ENCODE measurements at regions not wholly inside any gene's neighbourhood (a gene's known extent, or its start where the extent isn't known, plus 50 kb on each side); places are given as distances from the start of the nearest gene placed in this dataset.

DNA sequence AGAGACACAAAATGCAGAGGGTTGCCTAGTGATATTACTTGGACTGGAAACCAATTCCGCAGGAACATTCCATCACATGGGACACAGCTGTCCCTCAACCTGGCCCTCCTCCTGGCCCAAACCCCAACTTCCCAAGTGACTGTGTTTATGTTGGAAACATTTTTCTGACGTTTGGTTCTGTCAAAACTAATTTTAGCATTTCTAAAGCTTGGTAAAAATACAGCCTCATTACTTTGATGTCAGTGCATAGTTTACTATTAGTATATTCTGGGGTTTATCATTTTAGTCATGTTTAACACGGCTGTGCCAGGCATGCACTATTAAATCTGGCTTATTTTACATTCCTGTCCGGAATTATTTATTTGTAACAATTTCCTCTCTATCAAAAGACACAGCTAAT lies 69.9 kb downstream of the GLI2 start:
- TF ChIP-seq, protein P1, sequence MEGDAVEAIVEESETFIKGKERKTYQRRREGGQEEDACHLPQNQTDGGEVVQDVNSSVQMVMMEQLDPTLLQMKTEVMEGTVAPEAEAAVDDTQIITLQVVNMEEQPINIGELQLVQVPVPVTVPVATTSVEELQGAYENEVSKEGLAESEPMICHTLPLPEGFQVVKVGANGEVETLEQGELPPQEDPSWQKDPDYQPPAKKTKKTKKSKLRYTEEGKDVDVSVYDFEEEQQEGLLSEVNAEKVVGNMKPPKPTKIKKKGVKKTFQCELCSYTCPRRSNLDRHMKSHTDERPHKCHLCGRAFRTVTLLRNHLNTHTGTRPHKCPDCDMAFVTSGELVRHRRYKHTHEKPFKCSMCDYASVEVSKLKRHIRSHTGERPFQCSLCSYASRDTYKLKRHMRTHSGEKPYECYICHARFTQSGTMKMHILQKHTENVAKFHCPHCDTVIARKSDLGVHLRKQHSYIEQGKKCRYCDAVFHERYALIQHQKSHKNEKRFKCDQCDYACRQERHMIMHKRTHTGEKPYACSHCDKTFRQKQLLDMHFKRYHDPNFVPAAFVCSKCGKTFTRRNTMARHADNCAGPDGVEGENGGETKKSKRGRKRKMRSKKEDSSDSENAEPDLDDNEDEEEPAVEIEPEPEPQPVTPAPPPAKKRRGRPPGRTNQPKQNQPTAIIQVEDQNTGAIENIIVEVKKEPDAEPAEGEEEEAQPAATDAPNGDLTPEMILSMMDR (IDR thresholded peaks at IDR 0.05): no peak
- no peak for TF ChIP-seq EP300 (IDR thresholded peaks at IDR 0.05)
- TF ChIP-seq POLR2A (IDR thresholded peaks at IDR 0.05): no peak

Data from ovary (tissue), 3 donors.